Retinal pigment epithelial cell (primary cell): ENCODE measurements at regions not wholly inside any gene's neighbourhood (a gene's known extent, or its start where the extent isn't known, plus 50 kb on each side); places are given as distances from the start of the nearest gene placed in this dataset.

ENCODE experiments used
- DNase-seq: peaks from one replicate; pipeline ENCODE4 v3.0.0-alpha.2; 2010; ENCODE audit warnings: low read depth
- H3K4me3 ChIP-seq: 2 replicates; pipeline ENCODE4 v1.5.1; 2011; ENCODE audit warnings: mild to moderate bottlenecking, low read length, control low read depth, moderate library complexity
- CTCF ChIP-seq: conservative IDR thresholded peaks from 2 replicates; pipeline ENCODE4 v1.5.1; 2011; ENCODE audit warnings: low read depth, low read length, control low read depth, inconsistent platforms

DNA sequence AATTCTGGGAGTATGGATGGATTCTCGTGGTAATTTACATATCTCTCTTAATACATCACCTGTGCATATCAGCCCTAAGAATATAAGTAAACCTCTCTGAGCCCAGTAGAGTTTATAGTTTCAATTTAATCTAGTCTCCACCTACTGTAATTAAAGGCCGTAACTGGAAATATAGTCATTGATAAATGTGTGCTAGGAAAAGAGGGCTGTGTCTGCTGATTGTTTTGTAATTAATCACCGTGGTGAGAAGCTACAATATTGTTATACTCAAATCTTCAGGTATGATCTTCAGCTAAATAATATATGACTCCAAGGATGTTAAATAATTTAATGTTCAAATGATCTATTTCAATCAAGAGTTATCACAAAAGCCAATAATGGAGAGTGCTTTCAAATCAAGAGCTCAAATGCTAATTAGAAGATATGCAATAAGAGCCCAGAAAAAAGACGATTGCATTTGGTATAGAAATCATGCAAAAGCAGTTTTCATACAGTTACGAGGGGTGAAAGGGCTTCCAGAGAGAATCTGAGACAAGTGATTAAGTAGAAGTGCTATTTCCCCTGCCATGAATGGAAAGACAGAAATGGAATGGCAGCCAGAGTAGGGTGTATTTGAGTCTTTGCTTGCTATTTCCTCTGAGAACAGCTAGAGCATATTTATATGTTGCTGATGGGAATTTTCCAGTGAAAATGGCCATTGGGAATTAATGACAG lies 1134.3 kb downstream of the NCAM2 start:
- no peak for TF ChIP-seq CTCF

GRCh38 chr21:22136740-22137139 lies 1138.5 kb downstream of the NCAM2 start:
- no peak overlapping the region for H3K4me3 ChIP-seq
- TF ChIP-seq CTCF: no peak
- no peak for DNase-seq

More for the DNA sequence above, 1134.3 kb downstream of the NCAM2 start:
- no peak for DNase-seq
- no peak overlapping the region for H3K4me3 ChIP-seq

GRCh38 chr21:22138297-22139016 lies 1140.2 kb downstream of the NCAM2 start:
- no peak for TF ChIP-seq CTCF
- no peak for DNase-seq
- H3K4me3 ChIP-seq: no peak overlapping the region

GRCh38 chr21:22145545-22145944 lies 1147.3 kb downstream of the NCAM2 start:
- DNase-seq: no peak
- no peak for TF ChIP-seq CTCF
- H3K4me3 ChIP-seq: no peak overlapping the region

DNA sequence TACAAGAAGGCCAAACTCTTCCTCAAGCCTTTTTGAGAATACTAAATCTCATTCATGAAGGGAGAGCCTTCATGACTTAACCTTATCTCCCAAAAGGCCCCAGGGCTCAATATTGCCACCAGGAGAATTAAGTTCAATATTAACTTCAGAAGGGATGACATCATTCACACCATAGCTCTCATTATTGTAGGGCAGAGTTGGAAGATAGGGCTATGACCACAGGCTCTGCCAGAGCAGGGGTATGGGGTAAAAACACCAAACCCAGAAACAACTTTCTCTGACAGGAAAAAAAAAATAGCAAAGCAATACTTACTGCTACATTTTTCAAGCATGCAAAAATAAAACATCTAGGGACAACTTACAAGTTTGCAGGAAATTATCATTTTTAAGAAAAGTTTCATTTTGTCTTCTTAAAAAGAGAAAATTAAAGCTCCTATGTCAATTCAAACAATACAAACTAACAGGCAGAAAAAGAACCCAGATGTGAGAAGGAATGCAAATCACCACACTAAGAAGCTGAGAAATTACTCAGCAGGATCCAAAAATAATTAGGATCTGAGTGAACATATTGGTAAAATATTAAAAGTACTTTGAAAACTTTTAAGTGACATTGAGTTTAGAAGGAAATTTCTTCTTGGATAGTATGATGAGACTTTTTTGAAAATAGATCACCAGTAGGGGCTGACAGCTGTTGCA lies 1156.5 kb downstream of the NCAM2 start:
- H3K4me3 ChIP-seq: no peak overlapping the region
- TF ChIP-seq CTCF: no peak
- no peak for DNase-seq

- TF ChIP-seq CTCF: no peak
- no peak for DNase-seq
- no peak overlapping the region for H3K4me3 ChIP-seq
Observed at GRCh38 chr21:22164912-22165311, 1166.7 kb downstream of the NCAM2 start.
